HG03060 (cell line): ENCODE measurements at regions not wholly inside any gene's neighbourhood (a gene's known extent, or its start where the extent isn't known, plus 50 kb on each side); places are given as distances from the start of the nearest gene placed in this dataset.
"Not testable (repeated sequence)": the region's sequence is repeated elsewhere in the genome, so short reads cannot be mapped to it uniquely, and the experiment has no call there.

ENCODE experiments used
- ATAC-seq: cut with Tn5 transposase; IDR thresholded peaks from one replicate; pipeline ENCODE4 v1.9.1; 2021; ENCODE audit warnings: low read depth, moderate number of reproducible peaks; ENCODE audit not compliant: unreplicated experiment

DNA sequence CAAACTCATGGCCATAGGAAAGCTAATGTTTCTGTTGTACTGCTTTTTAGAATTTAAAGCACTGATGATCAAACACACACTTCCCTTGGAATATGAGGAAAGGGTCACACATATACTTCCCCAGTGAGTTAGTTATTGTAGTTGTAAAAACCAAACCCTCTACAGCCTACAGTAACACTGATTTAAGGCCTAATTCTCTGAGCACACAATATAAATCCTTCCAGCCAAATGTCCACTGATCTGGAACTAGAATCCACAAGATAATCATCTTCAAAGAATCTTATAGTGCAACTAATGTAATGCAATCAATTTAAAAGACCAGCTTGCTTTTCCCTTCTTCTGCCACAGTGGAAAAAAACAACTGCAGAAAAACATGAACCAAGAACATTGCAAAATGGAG, 219.3 kb downstream of the CAAP1 start:
- no peak for ATAC-seq

DNA sequence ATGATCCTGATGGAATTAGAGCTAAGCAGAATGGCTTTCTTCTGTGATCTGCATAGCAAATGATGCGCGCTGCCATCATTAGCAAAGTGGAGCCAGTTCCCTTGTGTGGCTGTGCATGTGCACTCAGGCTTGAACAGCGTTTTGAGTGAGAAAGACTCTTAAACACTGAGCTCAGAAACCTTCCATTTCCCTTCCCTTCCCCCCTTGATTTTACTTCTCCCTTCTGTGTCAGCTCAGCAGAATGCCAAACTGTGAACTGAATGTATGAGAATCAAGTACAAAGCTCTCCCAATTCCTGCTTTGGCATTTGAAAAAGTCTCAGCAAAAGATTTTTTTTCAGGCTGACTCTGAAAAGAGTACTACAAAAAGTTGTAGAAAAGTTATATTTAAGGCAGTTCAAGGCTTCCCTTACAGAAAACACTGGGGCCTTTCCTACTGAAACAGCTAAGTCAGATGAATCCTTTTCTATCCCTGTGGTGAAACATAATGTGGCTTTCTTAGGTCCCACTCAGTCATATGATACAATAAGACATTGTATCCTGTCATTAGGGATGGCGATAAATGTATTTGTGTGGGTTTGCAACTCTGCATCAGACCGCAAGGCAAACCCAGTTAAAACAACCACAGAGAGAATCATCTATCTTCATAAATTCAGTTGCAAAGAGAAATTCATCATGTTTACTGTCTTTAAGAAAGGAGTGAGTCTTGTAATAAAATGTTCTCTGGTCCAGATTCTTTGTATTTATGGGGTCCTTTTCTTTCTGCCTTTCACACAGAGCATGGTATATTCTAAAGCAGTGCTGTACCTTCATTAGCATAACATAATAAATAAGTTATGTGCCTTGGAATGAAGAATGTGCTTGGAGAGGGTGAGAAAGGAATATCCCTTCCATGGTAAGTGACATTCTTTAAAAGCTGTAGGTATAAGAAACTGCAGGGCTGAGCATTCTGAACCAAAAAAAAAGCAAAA, 222.6 kb downstream of the CAAP1 start:
- peak; percentile 55 for ATAC-seq

DNA sequence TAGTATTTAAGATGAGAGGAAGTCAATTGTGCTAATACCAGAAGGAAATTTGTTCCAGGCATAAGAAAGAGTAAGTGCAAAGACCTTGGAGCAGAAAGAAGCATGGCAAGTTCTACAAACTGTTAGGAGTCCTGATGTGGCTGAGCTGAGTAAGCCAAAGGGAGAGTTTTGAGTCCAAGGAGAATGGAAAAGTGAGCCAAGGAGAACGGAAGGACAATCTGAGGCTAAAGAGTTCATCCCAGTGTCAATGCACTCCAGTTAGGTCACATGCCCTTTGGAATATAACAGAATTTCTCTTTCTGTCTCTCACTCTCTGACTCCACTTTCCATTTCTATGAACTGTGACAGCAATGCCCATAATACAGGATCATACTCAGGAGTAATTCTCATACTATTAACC, 224.7 kb downstream of the CAAP1 start:
- ATAC-seq = no peak

- ATAC-seq = no peak
These were observed 226.9 kb downstream of the CAAP1 start for GRCh38 chr9:26665666-26666065.

DNA sequence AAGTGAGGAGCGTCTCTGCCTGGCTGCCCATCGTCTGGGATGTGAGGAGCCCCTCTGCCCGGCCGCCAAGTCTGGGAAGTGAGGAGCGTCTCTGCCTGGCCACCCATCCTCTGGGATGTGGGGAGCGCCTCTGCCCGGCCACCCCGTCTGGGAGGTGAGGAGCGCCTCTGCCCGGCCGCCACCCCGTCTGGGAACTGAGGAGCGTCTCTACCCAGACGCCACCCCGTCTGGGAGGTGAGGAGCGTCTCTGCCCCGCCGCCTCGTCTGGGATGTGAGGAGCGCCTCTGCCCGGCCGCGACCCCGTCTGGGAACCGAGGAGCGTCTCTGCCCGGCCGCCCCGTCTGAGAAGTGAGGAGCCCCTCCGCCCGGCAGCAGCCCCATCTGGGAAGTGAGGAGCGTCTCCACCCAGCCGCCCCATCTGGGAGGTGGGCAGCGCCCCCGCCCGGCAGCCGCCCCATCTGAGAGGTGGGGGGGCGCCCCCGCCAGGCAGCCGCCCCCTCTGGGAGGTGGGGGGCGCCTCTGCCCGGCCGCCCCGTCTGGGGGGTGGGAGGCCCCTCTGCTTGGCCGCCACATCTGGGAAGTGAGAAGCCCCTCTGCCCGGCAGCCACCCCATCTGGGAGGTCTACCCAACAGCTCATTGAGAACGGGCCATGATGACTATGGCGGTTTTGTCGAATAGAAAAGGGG, 228.4 kb downstream of the CAAP1 start:
- not testable (repeated sequence) for ATAC-seq

DNA sequence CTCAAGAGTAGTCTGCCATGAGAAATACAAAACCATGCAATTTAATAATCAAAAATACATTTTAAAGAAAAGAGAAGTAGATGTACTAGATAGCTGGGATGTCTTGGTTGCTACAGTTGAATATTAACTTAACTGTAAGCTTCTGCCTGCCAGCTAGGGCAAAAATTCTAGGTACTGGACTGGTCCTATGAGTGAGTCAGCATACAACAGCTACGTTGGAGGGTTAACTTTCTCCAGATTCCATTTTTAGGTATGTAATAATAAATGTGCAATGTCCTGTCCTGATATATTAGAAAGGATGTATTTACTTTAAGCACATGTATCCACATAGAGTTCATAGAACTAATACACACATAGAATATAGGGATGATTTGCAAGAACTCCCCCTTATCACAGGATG, 230.1 kb downstream of the CAAP1 start:
- ATAC-seq = no peak

GRCh38 chr9:26658476-26658875, 234.1 kb downstream of the CAAP1 start:
- no peak for ATAC-seq

- no peak for ATAC-seq
These were observed 234.6 kb downstream of the CAAP1 start for GRCh38 chr9:26657958-26658357.

DNA sequence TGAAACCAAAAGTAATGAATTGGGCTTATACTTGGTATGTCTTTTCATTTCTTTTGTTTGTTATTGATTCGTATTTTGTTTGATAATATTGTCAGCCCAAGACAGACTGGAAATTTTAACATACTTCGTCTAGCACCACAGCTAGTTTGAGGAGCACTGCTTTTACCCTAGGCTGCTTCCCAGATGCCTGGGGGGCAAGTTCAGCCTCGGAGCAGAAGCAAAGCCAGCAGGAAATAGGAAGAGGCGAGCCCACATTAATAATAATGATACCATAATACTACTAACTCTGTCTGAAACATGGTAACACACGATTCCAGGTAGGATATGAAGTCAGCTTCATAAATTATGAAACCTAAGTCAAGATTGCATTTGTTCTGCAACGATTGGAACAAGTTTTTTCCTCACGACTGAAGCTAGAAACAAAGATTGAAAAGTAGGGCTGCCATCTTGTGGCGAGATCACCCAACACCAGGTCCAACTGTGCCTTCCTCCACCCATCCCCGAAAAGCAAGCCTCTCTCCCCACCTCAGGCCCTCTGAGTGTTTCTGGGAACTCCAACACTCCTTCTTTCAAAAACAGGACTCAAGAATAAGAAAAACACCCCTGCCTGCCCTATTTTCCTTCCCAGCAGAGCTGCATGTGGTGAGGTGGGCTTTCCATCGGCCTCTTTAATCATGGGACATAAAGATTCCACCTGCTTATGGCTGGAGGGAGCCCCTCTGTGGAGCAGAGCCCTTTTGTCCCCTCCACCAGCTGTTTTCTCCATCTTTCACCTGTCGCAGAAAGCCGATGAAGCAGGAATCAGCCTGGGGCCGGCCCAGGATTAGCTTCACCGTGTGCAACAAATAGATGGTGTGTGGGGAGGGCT, 236.4 kb downstream of the CAAP1 start:
- ATAC-seq = no peak

DNA sequence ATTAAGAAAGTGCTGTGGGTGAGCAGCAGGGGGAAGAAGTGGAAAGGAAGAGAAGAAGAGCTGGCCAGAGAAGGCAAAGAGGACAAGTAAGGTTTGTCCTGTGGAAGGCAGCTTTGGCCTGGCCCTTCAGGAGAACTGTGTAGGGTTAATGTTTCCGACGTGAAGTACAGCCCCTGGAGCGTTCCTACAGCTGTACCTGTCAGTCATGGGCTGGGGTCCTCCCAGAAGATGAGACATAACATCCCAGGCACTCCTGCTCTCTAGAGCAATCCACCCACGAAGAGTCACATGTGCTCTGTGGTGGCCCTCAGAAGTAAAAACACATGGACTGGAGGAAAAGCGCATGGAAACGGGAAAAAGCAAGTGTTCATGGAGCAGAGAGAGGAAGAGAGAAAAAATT, 237.4 kb downstream of the CAAP1 start:
- no peak for ATAC-seq

DNA sequence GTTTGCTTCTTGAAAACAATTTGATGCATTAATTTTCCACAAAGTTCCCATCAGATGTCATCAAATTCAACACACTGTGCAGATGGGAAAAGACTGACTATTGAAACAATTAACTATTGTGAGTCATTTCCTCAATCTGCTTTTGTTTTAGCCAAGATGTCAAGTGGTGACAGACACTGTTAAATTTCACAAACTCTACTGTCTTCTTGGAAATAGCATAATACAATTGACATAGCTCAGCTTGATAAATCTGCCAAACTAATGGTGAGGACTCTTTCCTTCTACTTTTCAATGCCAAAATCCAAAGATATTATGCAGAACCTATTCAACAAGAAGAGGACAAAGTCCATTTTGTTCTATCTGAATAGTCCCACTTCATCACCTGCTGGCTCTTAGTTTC, 242.3 kb downstream of the CAAP1 start:
- no peak for ATAC-seq

GRCh38 chr9:26643826-26644225, 248.8 kb downstream of the CAAP1 start:
- ATAC-seq = no peak

- ATAC-seq = no peak
These were observed 252.8 kb downstream of the CAAP1 start for GRCh38 chr9:26639761-26640160.

DNA sequence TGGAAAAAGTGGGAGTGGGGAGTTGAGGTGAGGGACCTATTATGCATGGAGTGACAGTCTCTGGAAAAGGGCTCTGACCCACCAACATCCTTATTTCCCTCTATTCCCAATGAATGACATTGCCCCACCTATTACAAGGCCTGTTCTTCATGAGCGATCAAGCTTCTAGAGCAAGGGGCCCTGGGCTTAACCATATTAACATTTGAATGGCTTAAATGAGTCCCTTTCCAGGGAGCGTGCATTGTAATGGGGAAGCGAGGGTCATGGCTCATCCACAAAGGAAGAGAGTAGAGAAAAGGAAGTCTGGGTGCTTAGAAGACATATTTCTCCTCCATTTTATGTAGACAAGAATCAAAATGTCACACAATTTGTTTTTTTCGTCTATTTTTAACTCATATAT, 255.5 kb downstream of the CAAP1 start:
- ATAC-seq = no peak

DNA sequence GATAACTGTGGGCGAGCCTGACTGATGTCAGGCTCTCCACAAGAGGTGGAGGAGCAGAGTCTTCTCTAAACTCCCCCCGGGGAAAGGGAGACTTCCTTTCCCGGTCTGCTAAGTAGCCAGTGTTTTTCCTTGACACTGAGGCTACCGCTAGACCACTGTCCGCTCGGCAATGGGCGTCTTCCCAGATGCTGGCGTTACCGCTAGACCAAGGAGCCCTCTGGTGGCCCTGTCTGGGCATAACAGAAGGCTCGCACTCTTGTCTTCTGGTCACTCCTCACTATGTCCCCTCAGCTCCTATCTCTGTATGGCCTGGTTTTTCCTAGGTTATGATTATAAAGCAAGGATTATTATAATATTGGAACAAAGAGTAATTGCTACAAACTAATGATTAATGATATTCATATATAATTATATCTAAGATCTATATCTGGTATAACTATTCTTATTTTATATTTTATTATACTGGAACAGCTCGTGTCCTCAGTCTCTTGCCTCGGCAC, 278.7 kb downstream of the CAAP1 start:
- not testable (repeated sequence) for ATAC-seq

- no peak for ATAC-seq
These were observed 280.4 kb downstream of the CAAP1 start for GRCh38 chr9:26612211-26612610.

DNA sequence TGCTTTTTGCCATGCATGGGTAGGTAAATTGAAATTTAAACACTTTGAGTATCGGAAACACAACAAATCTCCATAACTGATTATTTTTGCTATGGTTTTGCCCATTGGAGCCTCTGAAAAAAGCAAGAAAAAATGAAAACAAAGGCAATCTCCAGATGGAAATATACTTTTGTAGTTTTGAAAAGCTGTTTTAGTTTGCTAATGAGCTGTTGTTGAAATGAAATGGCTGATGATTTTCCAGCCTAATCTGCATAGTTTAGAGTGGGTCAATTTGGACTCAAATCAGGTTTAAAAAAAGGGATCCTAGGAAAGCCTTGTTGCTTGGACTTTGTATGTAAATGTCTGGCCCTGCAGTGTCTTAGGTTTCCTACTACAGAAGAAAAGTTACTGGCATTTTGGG, 285.8 kb downstream of the CAAP1 start:
- no peak for ATAC-seq

- ATAC-seq = no peak
These were observed 287.2 kb downstream of the CAAP1 start for GRCh38 chr9:26605367-26605766.

GRCh38 chr9:26604076-26604662, 288.4 kb downstream of the CAAP1 start:
- no peak for ATAC-seq

- no peak for ATAC-seq
These were observed 289.0 kb downstream of the CAAP1 start for GRCh38 chr9:26603617-26604016.
